Keratinocyte (primary cell): ENCODE measurements at regions not wholly inside any gene's neighbourhood (a gene's known extent, or its start where the extent isn't known, plus 50 kb on each side); places are given as distances from the start of the nearest gene placed in this dataset.

Source experiments
- EZH2 ChIP-seq: IDR thresholded peaks from one replicate; pipeline ENCODE4 v1.6.1; 2012; ENCODE audit warnings: inconsistent platforms, mild to moderate bottlenecking, low read length, moderate library complexity
- TF ChIP-seq, protein P1 (sequence below), 3 experiments: IDR thresholded peaks in 1 of 3; conservative IDR thresholded peaks in 1 of 3; optimal IDR thresholded peaks in 1 of 3; 2 replicates in 2 of 3; 3 replicates in 1 of 3; pipeline versions ENCODE3 to v1.5.1; 2011; ENCODE audit warnings: low read length in 3 of 3, mild to moderate bottlenecking in 3 of 3, moderate library complexity in 2 of 3, control low read depth in 1 of 3, inconsistent platforms in 1 of 3; ENCODE audit not compliant: insufficient read depth in 2 of 3; ENCODE audit errors: extremely low read depth in 1 of 3

- TF ChIP-seq, protein P1, sequence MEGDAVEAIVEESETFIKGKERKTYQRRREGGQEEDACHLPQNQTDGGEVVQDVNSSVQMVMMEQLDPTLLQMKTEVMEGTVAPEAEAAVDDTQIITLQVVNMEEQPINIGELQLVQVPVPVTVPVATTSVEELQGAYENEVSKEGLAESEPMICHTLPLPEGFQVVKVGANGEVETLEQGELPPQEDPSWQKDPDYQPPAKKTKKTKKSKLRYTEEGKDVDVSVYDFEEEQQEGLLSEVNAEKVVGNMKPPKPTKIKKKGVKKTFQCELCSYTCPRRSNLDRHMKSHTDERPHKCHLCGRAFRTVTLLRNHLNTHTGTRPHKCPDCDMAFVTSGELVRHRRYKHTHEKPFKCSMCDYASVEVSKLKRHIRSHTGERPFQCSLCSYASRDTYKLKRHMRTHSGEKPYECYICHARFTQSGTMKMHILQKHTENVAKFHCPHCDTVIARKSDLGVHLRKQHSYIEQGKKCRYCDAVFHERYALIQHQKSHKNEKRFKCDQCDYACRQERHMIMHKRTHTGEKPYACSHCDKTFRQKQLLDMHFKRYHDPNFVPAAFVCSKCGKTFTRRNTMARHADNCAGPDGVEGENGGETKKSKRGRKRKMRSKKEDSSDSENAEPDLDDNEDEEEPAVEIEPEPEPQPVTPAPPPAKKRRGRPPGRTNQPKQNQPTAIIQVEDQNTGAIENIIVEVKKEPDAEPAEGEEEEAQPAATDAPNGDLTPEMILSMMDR (optimal IDR thresholded peaks at IDR 0.05 in 1 of 3, IDR thresholded peaks at IDR 0.05 in 1 of 3, conservative IDR thresholded peaks at IDR 0.05 in 1 of 3; ENCODE audit: extremely low read depth in 1 of 3, insufficient read depth in 2 of 3, low read length in 3 of 3) = no peak
- TF ChIP-seq EZH2 = no peak
Observed at GRCh38 chr17:36844013-36844412, 93.3 kb upstream of the LHX1 start.
